GM12878 (cell line): ENCODE measurements at regions not wholly inside any gene's neighbourhood (a gene's known extent, or its start where the extent isn't known, plus 50 kb on each side); places are given as distances from the start of the nearest gene placed in this dataset.

Experiments used
- ATAC-seq: fragments of 200-7000 bp; cut with Tn5 transposase; 3 replicates; pipeline ENCODE4 v1.9.1; 2020; ENCODE audit warnings: mild to moderate bottlenecking, moderate library complexity
- BruUV-seq: library from RNA; stranded (reverse); fragments of 400-500 nt; replicated peaks from 2 replicates; lab custom pipeline; 2021; lab: Mats Ljungman, UMichigan
- CTCF ChIA-PET: fragments of 300-600 bp; sonication (Branson Sonifier 250); formaldehyde crosslinking; extraction: SDS; loops from one replicate; lab custom pipeline; 2021; ENCODE audit warnings: inconsistent platforms; lab: Yijun Ruan, JAX
- POLR2A ChIA-PET: fragments of 350-600 bp; formaldehyde crosslinking; extraction: SDS; loops from one replicate; lab custom pipeline; 2021; ENCODE audit warnings: inconsistent platforms; lab: Charles Lee
- RAD21 ChIA-PET: fragments of 300-600 bp; sonication (Branson Sonifier 250); formaldehyde crosslinking; loops from one replicate; lab custom pipeline; 2023; ENCODE audit warnings: antibody characterized with exemption; ENCODE audit not compliant: unreplicated experiment; lab: Charles Lee
- SMC1A ChIA-PET: fragments of 300-600 bp; sonication (Branson Sonifier 250); formaldehyde crosslinking; loops from one replicate; lab custom pipeline; 2023; ENCODE audit not compliant: unreplicated experiment, uncharacterized antibody; lab: Charles Lee
- DNase-seq: peaks from one replicate; pipeline ENCODE4 v3.0.0-alpha.2; 2011; ENCODE audit warnings: low read depth, low spot score
- FAIRE-seq: peaks from 3 replicates; lab custom pipeline; 2011; peaks lifted over from hg19 to GRCh38; lab: Jason Lieb, UNC
- H2AFZ ChIP-seq: 2 replicates; pipeline ENCODE4 v1.6.0; 2011; ENCODE audit warnings: low read depth, low read length, control low read depth; ENCODE audit not compliant: control insufficient read depth
- H3K27ac ChIP-seq: 2 replicates; pipeline ENCODE4 v1.5.1; 2011; ENCODE audit warnings: control low read depth; ENCODE audit not compliant: control insufficient read depth, insufficient read depth
- H3K27me3 ChIP-seq, 2 experiments: replicated peaks in 1 of 2; 2 replicates each; pipeline versions ENCODE4 v1.6.0 to v1.6.1; 2011; ENCODE audit warnings: low read length in 1 of 2; ENCODE audit not compliant: control insufficient read depth in 2 of 2, insufficient read depth in 2 of 2
- H3K36me3 ChIP-seq, 2 experiments: 2 replicates each; pipeline ENCODE4 v1.5.1; 2011; ENCODE audit warnings: low read length in 1 of 2; ENCODE audit not compliant: control insufficient read depth in 2 of 2, insufficient read depth in 2 of 2
- H3K4me1 ChIP-seq: 2 replicates; pipeline ENCODE4 v1.6.1; 2011; ENCODE audit warnings: mild to moderate bottlenecking, low read length, moderate library complexity, mixed read lengths; ENCODE audit not compliant: control insufficient read depth, insufficient read depth
- H3K4me2 ChIP-seq: 2 replicates; pipeline ENCODE4 v1.6.0; 2011; ENCODE audit warnings: control low read depth; ENCODE audit not compliant: control insufficient read depth, insufficient read depth
- H3K4me3 ChIP-seq: fragments of 200-600 bp; sonication (generic); 2 replicates; pipeline ENCODE4 v1.5.1; 2016
- H3K79me2 ChIP-seq: 2 replicates; pipeline ENCODE4 v1.6.0; 2011; ENCODE audit warnings: low read length; ENCODE audit not compliant: control insufficient read depth, insufficient read depth
- H3K9ac ChIP-seq: 2 replicates; pipeline ENCODE4 v1.8.0; 2011; ENCODE audit warnings: low read length, control low read depth, mixed read lengths; ENCODE audit not compliant: control insufficient read depth, insufficient read depth
- H3K9me3 ChIP-seq: replicated peaks from 3 replicates; pipeline ENCODE4 v1.5.1; 2011; ENCODE audit warnings: mild to moderate bottlenecking, low read length; ENCODE audit not compliant: control insufficient read depth, insufficient read depth
- H4K20me1 ChIP-seq: 2 replicates; pipeline ENCODE4 v1.6.0; 2011; ENCODE audit not compliant: control insufficient read depth, insufficient read depth
- BACH1 ChIP-seq: fragments of 450-650 bp; IDR thresholded peaks from 2 replicates; pipeline ENCODE4 v1.6.1; 2017; ENCODE audit warnings: mild to moderate bottlenecking, borderline replicate concordance
- BHLHE40 ChIP-seq, 2 experiments: fragments of 450-650 bp in 1 of 2; IDR thresholded peaks; 2 replicates each; pipeline ENCODE4 v1.6.1; 2011 to 2017; ENCODE audit warnings: low read depth in 2 of 2, borderline replicate concordance in 1 of 2, improper control_type of control experiment in 1 of 2, low read length in 1 of 2, mild to moderate bottlenecking in 1 of 2
- CBFB ChIP-seq: IDR thresholded peaks from 2 replicates; pipeline ENCODE4 v1.6.1; 2016; ENCODE audit warnings: antibody characterized with exemption, low read depth
- CHD2 ChIP-seq: IDR thresholded peaks from 2 replicates; pipeline ENCODE4 v1.6.1; 2011; ENCODE audit warnings: low read depth, low read length, improper control_type of control experiment, borderline replicate concordance
- JUNB ChIP-seq: IDR thresholded peaks from 2 replicates; pipeline ENCODE4 v1.6.1; 2016; ENCODE audit warnings: antibody characterized with exemption, mild to moderate bottlenecking
- MEF2A ChIP-seq: IDR thresholded peaks from 2 replicates; pipeline ENCODE4 v1.6.1; 2011; ENCODE audit warnings: low read depth, mild to moderate bottlenecking, low read length, moderate library complexity; ENCODE audit not compliant: insufficient read depth
- NFXL1 ChIP-seq: fragments of 450-650 bp; IDR thresholded peaks from 2 replicates; pipeline ENCODE4 v1.6.1; 2017; ENCODE audit warnings: antibody characterized with exemption, mild to moderate bottlenecking, borderline replicate concordance
- RAD51 ChIP-seq: fragments of 450-650 bp; IDR thresholded peaks from 2 replicates; pipeline ENCODE4 v1.6.1; 2016; ENCODE audit warnings: moderate library complexity, mild to moderate bottlenecking, inconsistent platforms
- SIX5 ChIP-seq: IDR thresholded peaks from 2 replicates; pipeline ENCODE4 v1.6.1; 2011; ENCODE audit warnings: mild to moderate bottlenecking, low read depth, low read length, moderate library complexity; ENCODE audit not compliant: severe bottlenecking
- SREBF2 ChIP-seq: IDR thresholded peaks from 2 replicates; pipeline ENCODE4 v1.6.1; 2012; ENCODE audit warnings: mild to moderate bottlenecking, low read length
- TCF3 ChIP-seq: IDR thresholded peaks from 2 replicates; pipeline ENCODE4 v1.6.1; 2012; ENCODE audit warnings: low read depth, mild to moderate bottlenecking, low read length, borderline replicate concordance; ENCODE audit not compliant: insufficient read depth
- YBX1 ChIP-seq: fragments of 450-650 bp; IDR thresholded peaks from 2 replicates; pipeline ENCODE4 v1.6.1; 2016; ENCODE audit warnings: antibody characterized with exemption
- ZNF24 ChIP-seq: fragments of 450-650 bp; IDR thresholded peaks from 2 replicates; pipeline ENCODE4 v1.6.1; 2017; ENCODE audit warnings: antibody characterized with exemption, mild to moderate bottlenecking
- WGBS: methylation state at CpG from one replicate; pipeline ENCODE4 v1.1.6; 2016; ENCODE audit warnings: low lambda C conversion rate; ENCODE audit not compliant: insufficient replicate concordance, insufficient coverage; ENCODE audit errors: missing lambda C conversion rate; 5-methylcytosine and 5-hydroxymethylcytosine counted together
- in situ Hi-C: fragments of 300-500 bp; cut with MboI; formaldehyde crosslinking; loops from 9 replicates; pipeline ENCODE4 v1.14.3; 2018; ENCODE audit warnings: mixed read lengths
- intact Hi-C: fragments of 100-400 bp; cut with micrococcal nuclease; formaldehyde crosslinking; loops from one replicate; pipeline ENCODE4 v1.14.2; 2022; ENCODE audit not compliant: unreplicated experiment

DNA sequence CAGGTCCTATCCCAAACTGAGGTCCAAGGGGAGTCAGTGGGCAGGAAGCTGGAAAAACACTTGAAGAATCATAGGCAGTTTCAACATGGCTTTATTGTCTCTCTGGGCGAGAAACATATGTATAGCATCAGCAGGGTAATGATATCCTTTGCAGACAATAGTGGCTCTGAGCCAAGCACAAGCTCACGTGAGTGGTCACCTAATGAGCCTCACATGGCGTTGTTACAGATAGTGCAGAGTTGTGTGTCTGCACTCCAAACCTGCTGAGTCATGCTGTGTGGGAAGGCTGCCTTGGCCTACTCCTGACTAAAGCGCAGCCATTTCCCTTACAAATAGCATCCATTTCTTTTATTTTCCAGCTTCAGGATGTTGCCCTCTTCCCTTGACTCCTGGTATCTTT lies 105.2 kb upstream of the SYT1 start:
- TF ChIP-seq BHLHE40 (IDR thresholded peaks at IDR 0.05; ENCODE audit: borderline replicate concordance in 1 of 2, low read depth in 2 of 2, low read length in 1 of 2) (peak in 1 of 2 experiments; percentile 71; a peak in 1 of 4 replicates), TCF3 (no peak), MEF2A (no peak), CHD2 (no peak), CBFB (no peak), YBX1 (no peak), BACH1 (peak; percentile 32; the same call in 1 of the 2 replicates)
- DNase-seq = no peak
- ChIA-PET POLR2A (no interaction called here), CTCF (interaction anchor here (1.2 kb wide), 1 partner anchor 53 kb away, joined by 3 read pairs; no protein-coding TSS in a partner anchor), SMC1A (interaction anchor here (0.9 kb wide), 1 partner anchor 51 kb away, joined by 3 read pairs; no protein-coding TSS in a partner anchor), RAD21 (no interaction called here)
- FAIRE-seq = no peak
- Histone ChIP-seq H3K4me3 (no peak overlapping the region), H3K4me1 (no peaks in the 10 kb centered on the region), H2AFZ (no peak overlapping the region), H3K36me3 (no peaks in the 10 kb centered on the region), H3K27me3 (no peaks in the 10 kb centered on the region), H3K9me3 (no peaks in the 10 kb centered on the region), H3K4me2 (no peak overlapping the region), H3K27ac (no peak overlapping the region), H3K9ac (no peak overlapping the region), H4K20me1 (no peaks in the 10 kb centered on the region), H3K79me2 (no peaks in the 10 kb centered on the region)
- intact Hi-C loops (no loop called here), in situ Hi-C loops (no loop called here)
- no TSS peak for BruUV-seq
- WGBS = 29% methylated on average over 4 of the region's 4 CpGs
- ATAC-seq = no peak

DNA sequence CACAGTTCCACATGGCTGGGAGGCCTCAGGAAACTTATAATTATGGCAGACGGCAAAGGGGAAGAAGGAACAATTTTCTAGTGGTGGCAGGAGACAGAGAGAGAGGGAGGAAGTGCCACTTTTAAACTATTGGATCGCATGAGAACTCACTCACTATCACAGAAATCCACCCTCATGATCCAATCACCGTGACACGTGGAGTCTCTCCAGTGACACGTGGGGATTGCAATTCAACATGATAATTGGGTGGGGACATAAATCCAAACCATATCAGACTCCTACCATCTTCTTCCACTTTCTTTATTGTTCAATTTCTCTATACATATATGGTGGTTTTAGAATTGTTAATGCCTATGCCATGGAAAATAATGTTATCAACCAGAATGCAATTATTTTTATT lies 103.7 kb upstream of the SYT1 start:
- no peak for TF ChIP-seq RAD51
- no peak for TF ChIP-seq ZNF24
- TF ChIP-seq SREBF2 = no peak
- no peak for TF ChIP-seq NFXL1
- TF ChIP-seq JUNB = no peak
- TF ChIP-seq SIX5 = no peak
- no peak overlapping the region for H3K4me2 ChIP-seq
- no peaks in the 10 kb centered on the region for H3K27me3 ChIP-seq
- ATAC-seq = no peak
- H3K27ac ChIP-seq = no peak overlapping the region
- 40% methylated on average over 5 of the region's 5 CpGs for WGBS
- RAD21 ChIA-PET = no interaction called here
- no peaks in the 10 kb centered on the region for H4K20me1 ChIP-seq
- CTCF ChIA-PET = no interaction called here
- no TSS peak for BruUV-seq
- no peak overlapping the region for H3K4me3 ChIP-seq
- SMC1A ChIA-PET = no interaction called here
- in situ Hi-C loops = no loop called here
- intact Hi-C loops = no loop called here
- no peak for FAIRE-seq
- no peaks in the 10 kb centered on the region for H3K36me3 ChIP-seq
- DNase-seq = no peak
- H3K4me1 ChIP-seq = no peaks in the 10 kb centered on the region
- no peaks in the 10 kb centered on the region for H3K9me3 ChIP-seq
- H2AFZ ChIP-seq = no peak overlapping the region
- H3K79me2 ChIP-seq = no peaks in the 10 kb centered on the region
- H3K9ac ChIP-seq = no peak overlapping the region
- POLR2A ChIA-PET = no interaction called here
